Activated B cell treated with CpG ODN at 0.5 μM for 24 hours (primary cell): ENCODE measurements at regions not wholly inside any gene's neighbourhood (a gene's known extent, or its start where the extent isn't known, plus 50 kb on each side); places are given as distances from the start of the nearest gene placed in this dataset.

Source experiments
- ATAC-seq: fragments of 200-7000 bp; cut with Tn5 transposase; one replicate; pipeline ENCODE4 v1.10.0; 2021; ENCODE audit warnings: low read depth, mild to moderate bottlenecking, moderate library complexity
- CTCF ChIA-PET: fragments of 350-600 bp; sonication (Branson Sonifier 250); formaldehyde crosslinking; loops from one replicate; lab custom pipeline; 2021; ENCODE audit warnings: antibody characterized with exemption; lab: Charles Lee
- POLR2A ChIA-PET: fragments of 350-600 bp; sonication (Branson Sonifier 250); formaldehyde crosslinking; loops from one replicate; lab custom pipeline; 2021; ENCODE audit warnings: antibody characterized with exemption; lab: Charles Lee
- DNase-seq: peaks from one replicate; pipeline ENCODE4 v3.0.0; 2022
- H3K27ac Mint-ChIP-seq: one replicate; pipeline ENCODE4 v1.8.0; 2020; ENCODE audit warnings: mixed read lengths
- H3K27me3 Mint-ChIP-seq: one replicate; pipeline ENCODE4 v1.8.0; 2021; ENCODE audit warnings: mixed read lengths
- H3K36me3 Mint-ChIP-seq: one replicate; pipeline ENCODE4 v1.8.0; 2021; ENCODE audit warnings: low read depth, mixed read lengths
- H3K4me1 Mint-ChIP-seq: one replicate; pipeline ENCODE4 v1.8.0; 2021; ENCODE audit warnings: mixed read lengths
- H3K4me3 Mint-ChIP-seq: one replicate; pipeline ENCODE4 v1.8.0; 2020; ENCODE audit warnings: mild to moderate bottlenecking, mixed read lengths
- H3K9me3 Mint-ChIP-seq: one replicate; pipeline ENCODE4 v1.8.0; 2020; ENCODE audit warnings: mixed read lengths
- CTCF ChIP-seq: fragments of 200-600 bp; IDR thresholded peaks from one replicate; pipeline ENCODE4 v1.8.0; 2022; ENCODE audit warnings: antibody characterized with exemption, mild to moderate bottlenecking
- intact Hi-C: fragments of 100-400 bp; cut with micrococcal nuclease; formaldehyde crosslinking; loops from one replicate; pipeline ENCODE4 v1.15.1; 2024

DNA sequence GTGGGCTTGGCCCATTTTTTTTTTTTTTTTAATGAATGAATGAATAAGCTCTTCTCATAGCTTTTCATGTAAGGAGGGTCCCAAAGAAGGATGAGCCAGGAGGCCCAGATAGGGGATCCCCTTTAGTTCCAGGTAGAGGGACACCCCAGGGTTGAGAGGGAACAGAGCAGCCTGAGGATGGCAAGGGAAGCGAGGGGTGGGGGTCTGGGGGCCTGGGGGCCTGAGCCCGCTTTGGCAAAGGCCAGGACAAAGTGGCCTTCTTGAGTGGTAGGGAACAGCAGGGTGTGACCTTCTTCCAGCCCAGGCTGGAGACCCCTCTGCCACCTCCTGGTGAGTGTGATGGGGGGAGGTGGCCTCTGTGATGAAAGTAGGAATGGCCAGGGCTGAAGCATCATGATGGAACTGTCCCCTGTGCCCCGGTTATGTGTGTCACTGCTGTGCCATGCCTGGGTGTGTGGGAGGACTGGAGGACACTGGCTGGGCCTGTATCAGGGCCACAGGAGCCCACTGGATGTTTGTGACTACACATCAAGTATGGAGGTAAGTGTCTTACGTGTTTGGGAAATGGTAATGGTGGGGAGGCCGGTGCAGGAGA is 263.5 kb upstream of the HDAC4 start:
- no peaks in the 10 kb centered on the region for H3K9me3 Mint-ChIP-seq
- no peak for ATAC-seq
- peaks cover 39% of the 10 kb centered on the region for H3K27me3 Mint-ChIP-seq
- DNase-seq: no peak
- intact Hi-C loops: no loop called here
- POLR2A ChIA-PET: interaction anchor here (0.6 to 0.7 kb wide), 2 partner anchors 105 to 249 kb away, joined by 6 to 8 read pairs; no protein-coding TSS in a partner anchor
- H3K4me3 Mint-ChIP-seq: no peak overlapping the region
- no peak for TF ChIP-seq CTCF
- no peaks in the 10 kb centered on the region for H3K4me1 Mint-ChIP-seq
- H3K36me3 Mint-ChIP-seq: no peaks in the 10 kb centered on the region
- CTCF ChIA-PET: no interaction called here
- no peak overlapping the region for H3K27ac Mint-ChIP-seq

DNA sequence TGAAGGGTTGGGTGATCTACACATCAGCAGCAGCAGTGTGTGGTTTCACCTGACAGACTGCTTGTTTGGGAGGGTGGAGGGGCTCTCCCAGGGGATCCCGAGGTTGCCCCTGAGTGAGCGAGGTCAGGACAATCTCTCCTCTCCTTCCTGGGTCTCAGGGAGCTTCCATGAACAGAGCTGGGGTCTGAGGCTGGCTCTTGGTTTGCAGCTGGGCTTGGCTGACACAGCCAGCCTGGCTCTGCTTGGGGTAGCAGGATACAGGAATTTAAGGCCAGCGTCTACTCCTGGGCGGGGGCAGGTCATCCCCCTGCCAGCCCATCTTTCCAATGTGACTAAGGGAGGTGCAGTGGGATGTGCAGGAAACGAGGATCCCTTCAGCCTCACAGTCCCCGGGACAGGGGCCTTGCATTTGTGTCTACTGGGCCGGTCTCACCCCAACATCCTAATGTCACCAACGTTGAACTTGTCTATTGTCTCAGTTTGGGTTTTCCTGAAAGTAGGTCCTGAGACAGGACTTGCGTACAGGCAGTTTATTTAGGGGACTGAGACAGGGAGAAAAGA is 262.6 kb upstream of the HDAC4 start:
- Mint-ChIP-seq H3K4me1 (no peaks in the 10 kb centered on the region), H3K9me3 (no peaks in the 10 kb centered on the region), H3K4me3 (no peak overlapping the region), H3K27me3 (peaks cover 39% of the 10 kb centered on the region), H3K27ac (no peak overlapping the region), H3K36me3 (no peaks in the 10 kb centered on the region)
- intact Hi-C loops: no loop called here
- ChIA-PET POLR2A (interaction anchor here (0.6 to 0.7 kb wide), 2 partner anchors 104 to 248 kb away, joined by 6 to 8 read pairs; no protein-coding TSS in a partner anchor), CTCF (no interaction called here)
- no peak for ATAC-seq
- no peak for TF ChIP-seq CTCF
- no peak for DNase-seq

- no peak overlapping the region for H3K27ac Mint-ChIP-seq
- no peak for TF ChIP-seq CTCF
- H3K4me1 Mint-ChIP-seq: no peaks in the 10 kb centered on the region
- H3K27me3 Mint-ChIP-seq: peaks cover 39% of the 10 kb centered on the region
- DNase-seq (no peak), ATAC-seq (no peak)
- H3K36me3 Mint-ChIP-seq: no peaks in the 10 kb centered on the region
- H3K9me3 Mint-ChIP-seq: no peaks in the 10 kb centered on the region
- H3K4me3 Mint-ChIP-seq: no peak overlapping the region
- intact Hi-C loops: no loop called here
- CTCF ChIA-PET: no interaction called here
- POLR2A ChIA-PET: no interaction called here
Observed at GRCh38 chr2:239662413-239663120, 261.7 kb upstream of the HDAC4 start.

GRCh38 chr2:239661334-239662312 is 260.8 kb upstream of the HDAC4 start:
- no peak overlapping the region for H3K4me3 Mint-ChIP-seq
- H3K27ac Mint-ChIP-seq: no peak overlapping the region
- intact Hi-C loops: no loop called here
- no peaks in the 10 kb centered on the region for H3K4me1 Mint-ChIP-seq
- ATAC-seq (no peak), DNase-seq (no peak)
- no peaks in the 10 kb centered on the region for H3K9me3 Mint-ChIP-seq
- peaks cover 39% of the 10 kb centered on the region for H3K27me3 Mint-ChIP-seq
- TF ChIP-seq CTCF: no peak
- H3K36me3 Mint-ChIP-seq: no peaks in the 10 kb centered on the region
- ChIA-PET CTCF (no interaction called here), POLR2A (no interaction called here)
